GM21786 (cell line): ENCODE measurements at regions not wholly inside any gene's neighbourhood (a gene's known extent, or its start where the extent isn't known, plus 50 kb on each side); places are given as distances from the start of the nearest gene placed in this dataset.

ENCODE experiments used
- ATAC-seq: cut with Tn5 transposase; IDR thresholded peaks from one replicate; pipeline ENCODE4 v1.9.1; 2021; ENCODE audit not compliant: unreplicated experiment

GRCh38 chr5:77846422-77847128 lies 70.4 kb upstream of the TBCA start:
- no peak for ATAC-seq

- ATAC-seq = no peak
Measured at GRCh38 chr5:77845324-77845646, 69.1 kb upstream of the TBCA start.

GRCh38 chr5:77844623-77845323 lies 68.6 kb upstream of the TBCA start:
- ATAC-seq = no peak

- ATAC-seq = no peak
Measured at GRCh38 chr5:77844373-77844622, 68.2 kb upstream of the TBCA start.

GRCh38 chr5:77843570-77844372 lies 67.6 kb upstream of the TBCA start:
- no peak for ATAC-seq

GRCh38 chr5:77842243-77842642 lies 66.1 kb upstream of the TBCA start:
- ATAC-seq = no peak

GRCh38 chr5:77841616-77842015 lies 65.5 kb upstream of the TBCA start:
- ATAC-seq = no peak

GRCh38 chr5:77840930-77841329 lies 64.8 kb upstream of the TBCA start:
- no peak for ATAC-seq

- ATAC-seq = no peak
Measured at GRCh38 chr5:77839691-77840090, 63.6 kb upstream of the TBCA start.

GRCh38 chr5:77832938-77833337 lies 56.8 kb upstream of the TBCA start:
- ATAC-seq = no peak

GRCh38 chr5:77832166-77832770 lies 56.1 kb upstream of the TBCA start:
- no peak for ATAC-seq

GRCh38 chr5:77828445-77828844 lies 52.3 kb upstream of the TBCA start:
- ATAC-seq = no peak
